PFSK-1 (cell line): ENCODE measurements at regions not wholly inside any gene's neighbourhood (a gene's known extent, or its start where the extent isn't known, plus 50 kb on each side); places are given as distances from the start of the nearest gene placed in this dataset.

Experiments used
- FOXP2 ChIP-seq: optimal IDR thresholded peaks from 2 replicates; pipeline ENCODE3; 2011; ENCODE audit warnings: borderline replicate concordance, control low read depth, inconsistent platforms; ENCODE audit not compliant: insufficient read depth; ENCODE audit errors: extremely low read length, extremely low read depth
- POLR2AphosphoS5 ChIP-seq: IDR thresholded peaks from 2 replicates; pipeline ENCODE4 v1.6.1; 2012; ENCODE audit warnings: low read depth, mild to moderate bottlenecking, control low read depth, low read length, moderate library complexity
- TAF1 ChIP-seq: IDR thresholded peaks from 2 replicates; pipeline ENCODE4 v1.6.1; 2012; ENCODE audit warnings: low read length, control low read depth, borderline replicate concordance; ENCODE audit not compliant: insufficient read depth

GRCh38 chr17:79552824-79553223 is 58.0 kb downstream of the RBFOX3 start:
- TF ChIP-seq FOXP2 (no peak), TAF1 (no peak), POLR2AphosphoS5 (no peak)
